Left lung (tissue), 4 donors: ENCODE measurements at regions not wholly inside any gene's neighbourhood (a gene's known extent, or its start where the extent isn't known, plus 50 kb on each side); places are given as distances from the start of the nearest gene placed in this dataset.
"Not testable (repeated sequence)": the region's sequence is repeated elsewhere in the genome, so short reads cannot be mapped to it uniquely, and the experiment has no call there.

Experiments used
- ATAC-seq: fragments of 200-7000 bp; cut with Tn5 transposase; one replicate; pipeline ENCODE4 v1.9.1; 2020; ENCODE audit warnings: moderate library complexity
- DNase-seq, 4 donors: peaks; one replicate each; pipeline ENCODE4 v3.0.0-alpha.2; 2013 to 2020
- H3K27ac ChIP-seq, 2 donors: fragments of 200-600 bp; sonication (generic) in 1 of 2; one replicate each; pipeline versions ENCODE4 v1.5.0 to v1.8.0; 2020 to 2021
- H3K27me3 ChIP-seq, 2 donors: fragments of 200-600 bp; sonication (generic) in 1 of 2; one replicate each; pipeline versions ENCODE4 v1.5.0 to v1.8.0; 2020 to 2021
- H3K36me3 ChIP-seq, 2 donors: fragments of 200-600 bp; sonication (generic) in 1 of 2; one replicate each; pipeline versions ENCODE4 v1.5.0 to v1.8.0; 2020 to 2021
- H3K4me1 ChIP-seq, 2 donors: fragments of 200-600 bp; one replicate each; pipeline ENCODE4 v1.8.0; 2021
- H3K4me3 ChIP-seq, 2 donors: fragments of 200-600 bp; sonication (generic) in 1 of 2; one replicate each; pipeline versions ENCODE4 v1.5.0 to v1.8.0; 2020 to 2021; ENCODE audit warnings: mild to moderate bottlenecking in 1 of 2
- H3K9me3 ChIP-seq, 2 donors: fragments of 200-600 bp; sonication (generic) in 1 of 2; one replicate each; pipeline versions ENCODE4 v1.5.0 to v1.8.0; 2020 to 2021
- intact Hi-C, 2 donors: fragments of 100-400 bp; cut with DNase I; formaldehyde crosslinking; loops; one replicate each; pipeline versions ENCODE4 v1.11.2 to v1.14.2; 2022
- TF ChIP-seq, protein P1 (sequence below), 2 donors: fragments of 200-600 bp; sonication (generic) in 1 of 2; IDR thresholded peaks; one replicate each; pipeline versions ENCODE4 v1.5.0 to v1.8.0; 2021; ENCODE audit warnings: antibody characterized with exemption in 2 of 2
- donor health status: DM: no; HTN: yes; CAD: no.
- donor health status: DM: no; HTN: no; CAD: no.

DNA sequence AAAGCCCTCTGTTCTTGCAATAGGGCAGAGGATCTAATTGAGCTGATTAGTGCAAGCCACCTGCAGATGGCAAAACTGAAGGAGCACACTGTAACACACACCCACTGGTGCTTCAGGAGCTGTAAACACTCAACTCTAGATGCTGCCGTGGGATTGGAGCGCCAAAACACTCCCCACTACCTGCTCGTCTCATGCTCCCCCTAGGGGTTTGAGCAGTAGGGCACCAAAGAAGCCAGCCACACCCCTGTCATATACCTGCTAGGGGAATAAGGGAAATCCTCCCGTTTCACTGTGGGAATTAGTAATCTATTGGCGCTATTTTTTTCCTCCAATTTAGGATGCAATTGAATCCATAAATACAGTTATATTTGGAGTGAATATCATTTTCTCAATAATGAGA lies 360.2 kb downstream of the GLUD2 start:
- intact Hi-C loops, result no loop called here
- H3K4me1 ChIP-seq, result no peaks in the 10 kb centered on the region
- DNase-seq (no peak), ATAC-seq (no peak)
- no peaks in the 10 kb centered on the region for H3K27me3 ChIP-seq
- H3K9me3 ChIP-seq, result no peaks in the 10 kb centered on the region
- H3K4me3 ChIP-seq, result no peak overlapping the region
- H3K27ac ChIP-seq, result no peak overlapping the region
- H3K36me3 ChIP-seq, result no peaks in the 10 kb centered on the region
- TF ChIP-seq, protein P1, sequence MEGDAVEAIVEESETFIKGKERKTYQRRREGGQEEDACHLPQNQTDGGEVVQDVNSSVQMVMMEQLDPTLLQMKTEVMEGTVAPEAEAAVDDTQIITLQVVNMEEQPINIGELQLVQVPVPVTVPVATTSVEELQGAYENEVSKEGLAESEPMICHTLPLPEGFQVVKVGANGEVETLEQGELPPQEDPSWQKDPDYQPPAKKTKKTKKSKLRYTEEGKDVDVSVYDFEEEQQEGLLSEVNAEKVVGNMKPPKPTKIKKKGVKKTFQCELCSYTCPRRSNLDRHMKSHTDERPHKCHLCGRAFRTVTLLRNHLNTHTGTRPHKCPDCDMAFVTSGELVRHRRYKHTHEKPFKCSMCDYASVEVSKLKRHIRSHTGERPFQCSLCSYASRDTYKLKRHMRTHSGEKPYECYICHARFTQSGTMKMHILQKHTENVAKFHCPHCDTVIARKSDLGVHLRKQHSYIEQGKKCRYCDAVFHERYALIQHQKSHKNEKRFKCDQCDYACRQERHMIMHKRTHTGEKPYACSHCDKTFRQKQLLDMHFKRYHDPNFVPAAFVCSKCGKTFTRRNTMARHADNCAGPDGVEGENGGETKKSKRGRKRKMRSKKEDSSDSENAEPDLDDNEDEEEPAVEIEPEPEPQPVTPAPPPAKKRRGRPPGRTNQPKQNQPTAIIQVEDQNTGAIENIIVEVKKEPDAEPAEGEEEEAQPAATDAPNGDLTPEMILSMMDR (IDR thresholded peaks at IDR 0.05), result no peak

GRCh38 chrX:121431514-121431913 lies 384.1 kb downstream of the GLUD2 start:
- H3K27ac ChIP-seq, H3K9me3 ChIP-seq, intact Hi-C loops, H3K4me1 ChIP-seq, H3K27me3 ChIP-seq, H3K36me3 ChIP-seq, ATAC-seq, H3K4me3 ChIP-seq, DNase-seq: not testable (repeated sequence)

DNA sequence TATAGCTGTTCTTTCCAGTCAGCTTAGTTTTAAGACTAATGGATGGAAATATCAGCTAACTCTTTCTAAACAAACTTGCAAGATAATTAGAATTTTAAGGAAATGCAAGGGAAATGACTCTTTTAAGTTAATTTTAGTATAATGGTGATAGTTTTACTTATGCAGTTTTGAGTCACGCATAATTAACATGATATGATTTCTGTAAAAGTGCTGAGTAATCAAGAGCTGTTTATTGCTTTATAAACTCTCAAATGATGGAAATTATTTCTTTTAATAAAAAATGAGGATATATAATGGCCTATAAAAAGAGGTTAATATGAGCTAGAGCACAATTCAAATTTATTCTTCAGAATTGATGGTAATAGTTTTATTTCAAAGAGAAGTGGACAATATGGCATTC lies 385.9 kb downstream of the GLUD2 start:
- Histone ChIP-seq H3K9me3 (no peaks in the 10 kb centered on the region), H3K4me3 (no peak overlapping the region), H3K4me1 (no peaks in the 10 kb centered on the region), H3K27ac (no peak overlapping the region), H3K27me3 (no peaks in the 10 kb centered on the region), H3K36me3 (no peaks in the 10 kb centered on the region)
- intact Hi-C loops, result no loop called here
- no peak for DNase-seq
- TF ChIP-seq, protein P1 (IDR thresholded peaks at IDR 0.05), result no peak
- no peak for ATAC-seq

- ATAC-seq, H3K9me3 ChIP-seq, H3K36me3 ChIP-seq, H3K27ac ChIP-seq, intact Hi-C loops, H3K4me1 ChIP-seq, H3K4me3 ChIP-seq, DNase-seq, H3K27me3 ChIP-seq: not testable (repeated sequence)
Observed at GRCh38 chrX:121437666-121438065, 390.3 kb downstream of the GLUD2 start.

GRCh38 chrX:121455890-121456289 lies 408.5 kb downstream of the GLUD2 start:
- H3K27ac ChIP-seq, result no peak overlapping the region
- no peaks in the 10 kb centered on the region for H3K4me1 ChIP-seq
- no peaks in the 10 kb centered on the region for H3K27me3 ChIP-seq
- no peak for DNase-seq
- ATAC-seq, result no peak
- TF ChIP-seq, protein P1 (IDR thresholded peaks at IDR 0.05), result no peak
- no peak overlapping the region for H3K4me3 ChIP-seq
- H3K9me3 ChIP-seq, result no peaks in the 10 kb centered on the region
- intact Hi-C loops, result no loop called here
- no peaks in the 10 kb centered on the region for H3K36me3 ChIP-seq

GRCh38 chrX:121456315-121456714 lies 408.9 kb downstream of the GLUD2 start:
- intact Hi-C loops, result no loop called here
- DNase-seq, result no peak
- Histone ChIP-seq H3K36me3 (no peaks in the 10 kb centered on the region), H3K9me3 (no peaks in the 10 kb centered on the region), H3K4me3 (no peak overlapping the region), H3K27me3 (no peaks in the 10 kb centered on the region), H3K4me1 (no peaks in the 10 kb centered on the region), H3K27ac (no peak overlapping the region)
- ATAC-seq, result no peak
- TF ChIP-seq, protein P1 (IDR thresholded peaks at IDR 0.05), result no peak
